Left ventricle myocardium inferior (tissue), 1 donor: ENCODE measurements at regions not wholly inside any gene's neighbourhood (a gene's known extent, or its start where the extent isn't known, plus 50 kb on each side); places are given as distances from the start of the nearest gene placed in this dataset.

Experiments used
- DNase-seq: peaks from one replicate; pipeline ENCODE4 v3.0.0-alpha.2; 2020
- H3K27ac ChIP-seq: fragments of 200-600 bp; replicated peaks from 2 replicates; pipeline ENCODE4 v1.8.0; 2021
- H3K27me3 ChIP-seq: fragments of 200-600 bp; 2 replicates; pipeline ENCODE4 v1.8.0; 2021; ENCODE audit warnings: low read depth
- H3K36me3 ChIP-seq: fragments of 200-600 bp; 2 replicates; pipeline ENCODE4 v1.8.0; 2021
- H3K4me1 ChIP-seq: fragments of 200-600 bp; 2 replicates; pipeline ENCODE4 v1.8.0; 2021
- H3K4me3 ChIP-seq: fragments of 200-600 bp; 2 replicates; pipeline ENCODE4 v1.8.0; 2021; ENCODE audit warnings: mild to moderate bottlenecking, moderate library complexity
- H3K9me3 ChIP-seq: fragments of 200-600 bp; replicated peaks from 2 replicates; pipeline ENCODE4 v1.8.0; 2021
- intact Hi-C: fragments of 100-400 bp; cut with micrococcal nuclease; formaldehyde crosslinking; loops from one replicate; pipeline ENCODE4 v1.11.0; 2022
- TF ChIP-seq, protein P1 (sequence below): fragments of 200-600 bp; IDR thresholded peaks from 2 replicates; pipeline ENCODE4 v1.8.0; 2021; ENCODE audit warnings: antibody characterized with exemption, mild to moderate bottlenecking, borderline replicate concordance
- donor health status: DM: no; HTN: yes; CAD: no; lungs with severe emphysema.

DNA sequence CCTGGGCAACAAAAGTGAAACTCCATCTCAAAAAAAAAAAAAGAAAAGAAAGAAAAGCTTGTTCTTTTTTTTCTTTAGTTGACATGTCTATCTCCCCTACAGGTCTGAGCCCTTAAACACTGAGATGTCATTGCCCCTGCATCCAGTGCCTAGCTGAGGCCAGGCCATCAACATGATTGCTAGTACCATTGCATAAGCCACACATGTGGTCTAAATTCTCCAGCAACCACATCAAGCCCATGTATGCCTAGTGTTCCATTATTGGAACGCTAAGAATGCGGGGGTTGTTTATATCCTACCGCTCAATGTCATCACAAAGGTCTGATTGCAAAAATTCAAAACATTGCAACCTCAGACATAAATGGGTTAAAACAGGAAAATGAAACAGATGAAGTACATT is 62.7 kb downstream of the NPTX2 start:
- no peaks in the 10 kb centered on the region for H3K4me1 ChIP-seq
- H3K4me3 ChIP-seq: no peak overlapping the region
- intact Hi-C loops: no loop called here

DNA sequence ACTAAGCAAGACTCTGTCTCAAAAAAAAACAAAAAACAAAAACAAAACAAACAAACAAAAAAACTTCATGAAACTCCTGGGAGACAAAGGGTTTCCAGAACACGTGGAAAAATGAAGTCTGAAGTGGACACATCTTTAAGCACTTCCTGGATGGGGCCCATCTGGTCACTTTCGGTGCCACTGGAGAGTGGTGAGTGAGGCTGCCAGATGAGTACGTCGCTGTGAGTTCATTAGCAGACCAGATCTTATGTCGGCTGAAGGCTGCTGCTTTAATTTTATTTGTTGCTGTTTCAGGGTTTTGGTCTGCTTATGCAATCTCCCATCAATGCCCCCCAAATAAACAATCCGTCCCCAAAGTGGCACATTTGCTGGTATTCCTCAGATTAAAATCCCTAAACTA is 64.4 kb downstream of the NPTX2 start:
- H3K4me3 ChIP-seq: no peak overlapping the region
- peaks cover 14% of the 10 kb centered on the region for H3K9me3 ChIP-seq
- peaks cover 25% of the 10 kb centered on the region for H3K27me3 ChIP-seq
- no peaks in the 10 kb centered on the region for H3K36me3 ChIP-seq
- no peak overlapping the region for H3K27ac ChIP-seq
- H3K4me1 ChIP-seq: no peaks in the 10 kb centered on the region
- TF ChIP-seq, protein P1, sequence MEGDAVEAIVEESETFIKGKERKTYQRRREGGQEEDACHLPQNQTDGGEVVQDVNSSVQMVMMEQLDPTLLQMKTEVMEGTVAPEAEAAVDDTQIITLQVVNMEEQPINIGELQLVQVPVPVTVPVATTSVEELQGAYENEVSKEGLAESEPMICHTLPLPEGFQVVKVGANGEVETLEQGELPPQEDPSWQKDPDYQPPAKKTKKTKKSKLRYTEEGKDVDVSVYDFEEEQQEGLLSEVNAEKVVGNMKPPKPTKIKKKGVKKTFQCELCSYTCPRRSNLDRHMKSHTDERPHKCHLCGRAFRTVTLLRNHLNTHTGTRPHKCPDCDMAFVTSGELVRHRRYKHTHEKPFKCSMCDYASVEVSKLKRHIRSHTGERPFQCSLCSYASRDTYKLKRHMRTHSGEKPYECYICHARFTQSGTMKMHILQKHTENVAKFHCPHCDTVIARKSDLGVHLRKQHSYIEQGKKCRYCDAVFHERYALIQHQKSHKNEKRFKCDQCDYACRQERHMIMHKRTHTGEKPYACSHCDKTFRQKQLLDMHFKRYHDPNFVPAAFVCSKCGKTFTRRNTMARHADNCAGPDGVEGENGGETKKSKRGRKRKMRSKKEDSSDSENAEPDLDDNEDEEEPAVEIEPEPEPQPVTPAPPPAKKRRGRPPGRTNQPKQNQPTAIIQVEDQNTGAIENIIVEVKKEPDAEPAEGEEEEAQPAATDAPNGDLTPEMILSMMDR: no peak
- intact Hi-C loops: no loop called here
- no peak for DNase-seq

More for the DNA sequence above, 62.7 kb downstream of the NPTX2 start:
- TF ChIP-seq, protein P1: no peak
- Histone ChIP-seq H3K27ac (no peak overlapping the region), H3K27me3 (peaks cover 33% of the 10 kb centered on the region), H3K36me3 (no peaks in the 10 kb centered on the region), H3K9me3 (peaks cover 14% of the 10 kb centered on the region)
- DNase-seq: no peak

DNA sequence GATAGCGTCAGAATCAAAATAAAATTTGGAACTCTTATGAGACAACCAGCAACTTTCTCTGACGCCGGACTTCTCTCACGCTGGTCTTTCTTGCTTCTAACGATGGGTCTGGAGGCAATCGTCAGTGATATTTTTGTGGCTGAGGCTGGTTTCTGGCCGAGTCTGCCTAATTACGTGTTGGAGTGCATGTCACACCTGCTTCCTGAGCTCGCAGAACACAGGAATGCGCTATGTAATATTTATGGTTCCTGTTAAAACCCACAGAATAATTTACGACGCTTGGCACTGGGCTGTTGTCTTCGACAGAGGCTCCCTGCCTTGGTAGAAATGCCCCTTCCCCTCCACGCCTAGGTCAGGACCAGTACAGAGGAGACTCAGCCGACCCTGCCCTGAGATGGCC is 64.9 kb downstream of the NPTX2 start:
- H3K4me3 ChIP-seq: no peak overlapping the region
- H3K4me1 ChIP-seq: no peaks in the 10 kb centered on the region
- H3K36me3 ChIP-seq: no peaks in the 10 kb centered on the region
- H3K27ac ChIP-seq: no peak overlapping the region
- peaks cover 14% of the 10 kb centered on the region for H3K9me3 ChIP-seq
- intact Hi-C loops: no loop called here
- DNase-seq: no peak
- TF ChIP-seq, protein P1: no peak
- H3K27me3 ChIP-seq: peaks cover 25% of the 10 kb centered on the region

DNA sequence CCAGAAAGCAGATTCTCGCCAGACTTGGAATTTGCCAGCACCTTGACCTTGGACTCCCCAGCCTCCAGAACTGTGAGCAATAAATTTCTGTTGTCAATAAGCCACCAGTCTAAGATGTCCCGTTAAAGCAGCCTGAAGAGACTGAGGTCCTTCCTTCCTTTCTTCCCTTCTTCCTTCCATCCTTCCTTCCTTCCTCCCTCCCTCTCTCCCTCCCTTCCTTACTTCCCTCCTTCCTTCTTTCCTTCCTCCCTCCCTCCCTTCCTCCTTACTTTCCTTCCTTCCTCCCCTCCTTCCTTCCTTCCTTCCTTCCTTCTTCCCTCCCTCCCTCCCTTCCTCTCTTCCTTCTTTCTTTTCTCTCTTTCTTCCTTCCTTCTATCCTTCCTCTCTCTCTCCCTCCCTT is 66.4 kb downstream of the NPTX2 start:
- Histone ChIP-seq H3K9me3 (peaks cover 17% of the 10 kb centered on the region), H3K4me3 (no peak overlapping the region), H3K27me3 (peaks cover 25% of the 10 kb centered on the region), H3K27ac (no peak overlapping the region), H3K36me3 (no peaks in the 10 kb centered on the region), H3K4me1 (no peaks in the 10 kb centered on the region)
- TF ChIP-seq, protein P1: no peak
- intact Hi-C loops: no loop called here
- no peak for DNase-seq

DNA sequence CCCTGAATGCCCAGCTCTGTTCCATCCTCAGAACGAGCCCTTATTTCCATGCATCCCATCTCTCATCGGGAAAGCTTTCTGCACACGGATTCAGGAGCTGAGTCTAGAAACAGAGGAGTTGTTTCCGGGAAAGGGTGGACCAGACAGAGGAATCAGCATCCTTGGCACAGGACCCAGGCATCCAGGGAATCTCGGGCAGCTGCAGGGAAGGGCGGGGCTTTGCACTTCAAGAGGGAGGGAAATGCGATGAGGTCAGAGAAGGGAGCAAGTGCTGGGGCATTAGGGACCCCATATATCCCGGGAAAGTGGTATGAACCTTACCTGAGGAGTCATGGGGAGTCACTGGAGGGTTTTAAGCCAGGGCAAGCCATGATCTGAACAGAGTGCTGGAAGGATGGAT is 68.5 kb downstream of the NPTX2 start:
- intact Hi-C loops: no loop called here
- no peak overlapping the region for H3K27ac ChIP-seq
- TF ChIP-seq, protein P1: no peak
- no peak overlapping the region for H3K4me3 ChIP-seq
- H3K4me1 ChIP-seq: no peaks in the 10 kb centered on the region
- DNase-seq: no peak
- H3K36me3 ChIP-seq: no peaks in the 10 kb centered on the region
- H3K9me3 ChIP-seq: peaks cover 33% of the 10 kb centered on the region
- peaks cover 22% of the 10 kb centered on the region for H3K27me3 ChIP-seq
